Esophagus muscularis mucosa (tissue), 4 donors: ENCODE measurements at regions not wholly inside any gene's neighbourhood (a gene's known extent, or its start where the extent isn't known, plus 50 kb on each side); places are given as distances from the start of the nearest gene placed in this dataset.

ENCODE experiments used
- DNase-seq: peaks from one replicate; pipeline ENCODE4 v3.0.0-alpha.2; 2017; ENCODE audit errors: extremely low spot score
- H3K27ac ChIP-seq, 4 donors: fragments of 200-600 bp; sonication (generic); replicated peaks in 1 of 4; 1 replicate in 3 of 4; 2 replicates in 1 of 4; pipeline ENCODE4 v1.5.1; 2016 to 2019; ENCODE audit warnings: mild to moderate bottlenecking in 1 of 4
- H3K27me3 ChIP-seq, 4 donors: fragments of 200-600 bp; sonication (generic); one replicate each; pipeline versions ENCODE4 v1.5.1 to v1.6.0; 2016 to 2019
- H3K36me3 ChIP-seq, 4 donors: fragments of 200-600 bp; sonication (generic); one replicate each; pipeline ENCODE4 v1.5.1; 2016 to 2019
- H3K4me1 ChIP-seq, 4 donors: fragments of 200-600 bp; sonication (generic); one replicate each; pipeline ENCODE4 v1.5.1; 2016 to 2019
- H3K4me3 ChIP-seq, 4 donors: fragments of 200-600 bp; sonication (generic); 1 replicate in 2 of 4; 2 replicates in 2 of 4; pipeline ENCODE4 v1.5.1; 2016 to 2019; ENCODE audit warnings: mild to moderate bottlenecking in 4 of 4, moderate library complexity in 1 of 4
- H3K9me3 ChIP-seq, 4 donors: fragments of 200-600 bp; sonication (generic); 1 replicate in 3 of 4; 2 replicates in 1 of 4; pipeline ENCODE4 v1.5.1; 2016 to 2019
- EP300 ChIP-seq: sonication (generic); formaldehyde crosslinking; IDR thresholded peaks from one replicate; pipeline ENCODE4 v1.6.1; 2017; ENCODE audit warnings: antibody characterized with exemption
- POLR2A ChIP-seq: fragments of 450-650 bp; IDR thresholded peaks from one replicate; pipeline ENCODE4 v1.6.1; 2017; ENCODE audit warnings: antibody characterized with exemption, moderate library complexity, mild to moderate bottlenecking, low read depth
- POLR2AphosphoS5 ChIP-seq, 2 donors: sonication (generic); formaldehyde crosslinking; IDR thresholded peaks; one replicate each; pipeline ENCODE4 v1.6.1; 2017; ENCODE audit warnings: antibody characterized with exemption in 2 of 2
- WGBS: methylation state at CpG from one replicate; pipeline ENCODE4 v1.1.5; 2018; 5-methylcytosine and 5-hydroxymethylcytosine counted together
- intact Hi-C: fragments of 100-400 bp; cut with DNase I; formaldehyde crosslinking; loops from one replicate; pipeline ENCODE4 v1.15.1; 2023
- TF ChIP-seq, protein P1 (sequence below), 3 experiments: fragments of 200-600 bp in 2 of 3; fragments of 450-650 bp in 1 of 3; sonication (generic) in 2 of 3; IDR thresholded peaks; one replicate each; pipeline ENCODE4 v1.5.1; 2017 to 2019; ENCODE audit warnings: antibody characterized with exemption in 3 of 3, mild to moderate bottlenecking in 2 of 3, moderate library complexity in 1 of 3

DNA sequence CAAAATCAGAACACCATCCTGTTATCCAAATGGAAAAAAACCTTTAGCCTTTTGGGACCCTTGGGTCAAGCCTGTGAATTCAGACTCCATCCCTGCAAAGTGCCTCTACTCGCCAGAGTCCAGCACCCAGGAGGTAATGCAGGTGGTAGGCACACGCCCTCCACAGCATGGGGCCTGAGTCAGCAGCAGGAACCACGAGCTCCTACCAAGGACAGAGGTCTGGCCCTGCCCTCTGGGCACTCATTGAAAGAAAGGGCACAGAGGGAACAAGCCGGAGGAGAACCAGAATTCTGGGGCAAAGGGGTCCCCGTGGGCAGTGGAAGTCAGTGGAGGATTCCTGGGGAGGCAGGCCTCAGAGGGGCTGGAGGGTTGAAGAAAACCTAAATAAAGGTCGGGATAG lies 438.1 kb downstream of the NPHP4 start:
- no peaks in the 10 kb centered on the region for H3K36me3 ChIP-seq
- H3K4me3 ChIP-seq, result no peak overlapping the region
- H3K9me3 ChIP-seq, result peaks cover 0 to 15% (median 10%) of the 10 kb centered on the region in 4 donors
- 61% methylated on average over 6 of the region's 6 CpGs for WGBS
- intact Hi-C loops, result no loop called here
- peaks cover 0 to 32% (median 0%) of the 10 kb centered on the region in 4 donors for H3K27me3 ChIP-seq
- H3K27ac ChIP-seq, result no peak overlapping the region
- DNase-seq, result peak; percentile 83
- H3K4me1 ChIP-seq, result no peaks in the 10 kb centered on the region
- TF ChIP-seq, protein P1, sequence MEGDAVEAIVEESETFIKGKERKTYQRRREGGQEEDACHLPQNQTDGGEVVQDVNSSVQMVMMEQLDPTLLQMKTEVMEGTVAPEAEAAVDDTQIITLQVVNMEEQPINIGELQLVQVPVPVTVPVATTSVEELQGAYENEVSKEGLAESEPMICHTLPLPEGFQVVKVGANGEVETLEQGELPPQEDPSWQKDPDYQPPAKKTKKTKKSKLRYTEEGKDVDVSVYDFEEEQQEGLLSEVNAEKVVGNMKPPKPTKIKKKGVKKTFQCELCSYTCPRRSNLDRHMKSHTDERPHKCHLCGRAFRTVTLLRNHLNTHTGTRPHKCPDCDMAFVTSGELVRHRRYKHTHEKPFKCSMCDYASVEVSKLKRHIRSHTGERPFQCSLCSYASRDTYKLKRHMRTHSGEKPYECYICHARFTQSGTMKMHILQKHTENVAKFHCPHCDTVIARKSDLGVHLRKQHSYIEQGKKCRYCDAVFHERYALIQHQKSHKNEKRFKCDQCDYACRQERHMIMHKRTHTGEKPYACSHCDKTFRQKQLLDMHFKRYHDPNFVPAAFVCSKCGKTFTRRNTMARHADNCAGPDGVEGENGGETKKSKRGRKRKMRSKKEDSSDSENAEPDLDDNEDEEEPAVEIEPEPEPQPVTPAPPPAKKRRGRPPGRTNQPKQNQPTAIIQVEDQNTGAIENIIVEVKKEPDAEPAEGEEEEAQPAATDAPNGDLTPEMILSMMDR (IDR thresholded peaks at IDR 0.05), result no peak
- no peak for TF ChIP-seq POLR2A
- no peak for TF ChIP-seq POLR2AphosphoS5 (IDR thresholded peaks at IDR 0.05)
- TF ChIP-seq EP300, result no peak

DNA sequence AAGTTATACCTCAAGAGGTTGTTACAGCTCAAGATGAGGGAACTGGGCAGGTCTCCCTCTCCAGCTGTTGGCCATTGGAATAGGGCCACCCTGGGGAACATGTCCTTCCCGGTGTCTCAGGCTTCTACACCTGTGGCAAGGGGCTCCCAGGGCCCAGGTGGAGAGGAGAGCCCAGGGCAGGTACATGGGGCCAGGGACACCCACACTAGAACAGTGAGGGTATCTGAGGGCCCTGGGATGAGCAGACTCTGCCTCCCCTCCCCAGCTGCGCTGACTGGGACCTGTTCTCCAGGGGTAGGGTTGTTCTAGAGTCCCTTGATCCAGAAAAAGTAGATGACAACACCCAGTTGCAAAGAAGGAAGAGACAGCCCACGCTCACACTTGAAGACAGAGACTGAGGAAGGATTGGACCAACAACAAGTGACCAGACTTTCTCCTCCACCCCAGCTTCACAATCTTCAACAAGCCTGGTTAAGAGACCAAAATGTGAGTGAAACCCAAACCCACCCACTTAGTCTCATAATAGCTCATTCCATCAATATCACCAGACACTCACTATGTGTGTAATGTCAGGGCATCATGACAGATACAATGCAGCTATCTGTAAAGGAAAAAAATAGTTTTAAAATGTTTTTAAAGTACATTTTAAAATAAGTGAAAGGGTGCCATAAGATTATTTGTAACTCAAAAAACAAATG lies 439.3 kb downstream of the NPHP4 start:
- WGBS, result 45% methylated on average over 3 of the region's 3 CpGs
- peak; percentile 88 for DNase-seq
- no peaks in the 10 kb centered on the region for H3K36me3 ChIP-seq
- H3K27me3 ChIP-seq, result peaks cover 0 to 32% (median 0%) of the 10 kb centered on the region in 4 donors
- intact Hi-C loops, result no loop called here
- no peak overlapping the region for H3K4me3 ChIP-seq
- H3K27ac ChIP-seq, result no peak overlapping the region
- peaks cover 0 to 4% (median 1%) of the 10 kb centered on the region in 4 donors for H3K9me3 ChIP-seq
- no peaks in the 10 kb centered on the region for H3K4me1 ChIP-seq
- no peak for TF ChIP-seq POLR2AphosphoS5 (IDR thresholded peaks at IDR 0.05)
- TF ChIP-seq POLR2A, result no peak
- TF ChIP-seq EP300, result no peak
- TF ChIP-seq, protein P1 (IDR thresholded peaks at IDR 0.05), result no peak

DNA sequence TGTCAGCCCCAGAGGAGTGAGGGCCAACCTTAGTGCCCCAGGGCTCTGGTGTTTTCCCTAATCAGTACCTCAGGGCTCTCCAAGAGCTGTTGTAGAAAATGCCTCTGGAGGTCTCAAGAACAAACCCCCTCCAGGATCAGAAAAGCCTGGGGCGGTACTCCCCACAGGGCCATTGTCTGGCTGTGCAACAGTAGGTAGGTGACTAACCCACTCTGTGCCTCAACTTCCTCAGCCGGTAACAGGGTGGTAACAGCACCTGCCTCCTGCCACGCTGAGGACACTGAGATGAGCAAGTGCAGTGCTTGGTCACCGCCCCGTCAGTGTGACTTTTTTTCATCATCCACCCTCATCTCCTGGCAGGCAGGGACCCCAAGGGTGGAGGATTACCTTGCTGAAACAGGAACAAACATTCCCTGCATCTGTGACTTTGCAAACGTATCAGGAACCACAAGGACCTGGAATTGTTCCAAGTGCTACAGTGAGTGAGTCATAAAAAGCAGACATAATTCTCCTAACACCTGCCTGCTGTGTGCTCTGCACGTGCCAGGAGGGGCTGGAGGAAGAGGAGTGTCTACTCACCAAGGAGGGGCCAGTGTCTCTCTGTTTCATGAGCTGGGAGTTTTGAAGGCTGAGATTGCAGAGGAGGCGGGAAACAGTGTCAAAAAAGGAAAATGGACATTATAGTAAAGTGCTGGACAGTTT lies 440.8 kb downstream of the NPHP4 start:
- peak; percentile 60 for DNase-seq
- H3K4me3 ChIP-seq, result no peak overlapping the region
- peaks cover 0 to 32% (median 0%) of the 10 kb centered on the region in 4 donors for H3K27me3 ChIP-seq
- H3K9me3 ChIP-seq, result peaks cover 0 to 3% (median 0%) of the 10 kb centered on the region in 4 donors
- no peaks in the 10 kb centered on the region for H3K36me3 ChIP-seq
- H3K4me1 ChIP-seq, result no peaks in the 10 kb centered on the region
- WGBS, result 57% methylated on average over 8 of the region's 8 CpGs
- no peak for TF ChIP-seq POLR2A
- no peak for TF ChIP-seq POLR2AphosphoS5 (IDR thresholded peaks at IDR 0.05)
- TF ChIP-seq, protein P1 (IDR thresholded peaks at IDR 0.05), result no peak
- TF ChIP-seq EP300, result no peak
- intact Hi-C loops, result no loop called here
- H3K27ac ChIP-seq, result no peak overlapping the region

DNA sequence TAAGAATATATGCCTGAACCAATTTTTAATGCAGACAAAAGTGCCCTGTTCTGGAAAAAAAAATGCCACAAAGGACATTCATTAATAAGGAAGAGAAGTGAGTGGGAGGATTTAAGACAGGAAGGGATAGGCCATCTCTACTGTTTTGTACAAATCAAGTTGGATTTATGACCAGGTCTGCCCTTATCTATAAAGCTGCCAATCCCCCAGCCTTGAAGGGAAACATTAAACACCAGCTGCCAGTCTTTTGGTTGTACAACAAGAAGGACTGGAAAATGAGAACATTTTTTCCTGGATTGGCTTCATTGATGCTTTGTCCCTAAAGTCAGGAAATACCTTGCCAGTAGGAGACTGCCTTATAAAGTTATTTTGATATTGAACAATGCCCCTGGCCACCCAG lies 444.0 kb downstream of the NPHP4 start:
- Histone ChIP-seq H3K4me1 (no peaks in the 10 kb centered on the region), H3K27me3 (peaks cover 0 to 44% (median 3%) of the 10 kb centered on the region in 4 donors), H3K27ac (no peak overlapping the region), H3K36me3 (no peaks in the 10 kb centered on the region), H3K4me3 (no peak overlapping the region), H3K9me3 (peaks cover 0 to 3% (median 0%) of the 10 kb centered on the region in 4 donors)
- intact Hi-C loops, result no loop called here
- no peak for TF ChIP-seq POLR2AphosphoS5 (IDR thresholded peaks at IDR 0.05)
- no peak for TF ChIP-seq POLR2A
- no peak for TF ChIP-seq EP300
- TF ChIP-seq, protein P1 (IDR thresholded peaks at IDR 0.05), result no peak
- no peak for DNase-seq
